Right lung (tissue), 2 donors: ENCODE measurements at regions not wholly inside any gene's neighbourhood (a gene's known extent, or its start where the extent isn't known, plus 50 kb on each side); places are given as distances from the start of the nearest gene placed in this dataset.
"Not testable (repeated sequence)": the region's sequence is repeated elsewhere in the genome, so short reads cannot be mapped to it uniquely, and the experiment has no call there.

Experiments
- DNase-seq, 2 donors: peaks; one replicate each; pipeline ENCODE4 v3.0.0-alpha.2; 2013

- no peak for DNase-seq
Measured at GRCh38 chr1:64361974-64362373, 108.0 kb upstream of the CACHD1 start.

DNA sequence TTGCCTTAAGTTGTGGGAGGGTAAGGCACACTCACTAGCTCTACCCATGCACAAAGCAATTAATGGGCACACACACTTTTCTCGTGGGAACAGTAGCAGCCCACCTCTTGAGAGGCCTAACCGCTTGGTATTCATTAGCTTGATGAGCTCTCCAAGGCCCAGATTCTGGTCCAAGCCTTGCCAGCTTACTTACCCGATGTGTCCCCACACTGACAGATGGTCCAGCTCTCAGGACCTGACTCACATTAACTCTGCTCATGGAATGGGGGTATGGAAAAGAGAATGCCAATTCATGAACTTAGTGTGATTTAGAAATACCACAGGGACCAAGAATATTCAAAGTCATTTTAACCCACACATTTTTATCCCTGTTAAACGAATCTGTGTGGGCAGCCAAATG lies 106.8 kb upstream of the CACHD1 start:
- DNase-seq = no peak

- DNase-seq = no peak
Measured at GRCh38 chr1:64363616-64364015, 106.3 kb upstream of the CACHD1 start.

GRCh38 chr1:64366821-64367220 lies 103.1 kb upstream of the CACHD1 start:
- DNase-seq = no peak

GRCh38 chr1:64368344-64368743 lies 101.6 kb upstream of the CACHD1 start:
- DNase-seq = no peak

GRCh38 chr1:64378826-64379225 lies 91.1 kb upstream of the CACHD1 start:
- DNase-seq = no peak

DNA sequence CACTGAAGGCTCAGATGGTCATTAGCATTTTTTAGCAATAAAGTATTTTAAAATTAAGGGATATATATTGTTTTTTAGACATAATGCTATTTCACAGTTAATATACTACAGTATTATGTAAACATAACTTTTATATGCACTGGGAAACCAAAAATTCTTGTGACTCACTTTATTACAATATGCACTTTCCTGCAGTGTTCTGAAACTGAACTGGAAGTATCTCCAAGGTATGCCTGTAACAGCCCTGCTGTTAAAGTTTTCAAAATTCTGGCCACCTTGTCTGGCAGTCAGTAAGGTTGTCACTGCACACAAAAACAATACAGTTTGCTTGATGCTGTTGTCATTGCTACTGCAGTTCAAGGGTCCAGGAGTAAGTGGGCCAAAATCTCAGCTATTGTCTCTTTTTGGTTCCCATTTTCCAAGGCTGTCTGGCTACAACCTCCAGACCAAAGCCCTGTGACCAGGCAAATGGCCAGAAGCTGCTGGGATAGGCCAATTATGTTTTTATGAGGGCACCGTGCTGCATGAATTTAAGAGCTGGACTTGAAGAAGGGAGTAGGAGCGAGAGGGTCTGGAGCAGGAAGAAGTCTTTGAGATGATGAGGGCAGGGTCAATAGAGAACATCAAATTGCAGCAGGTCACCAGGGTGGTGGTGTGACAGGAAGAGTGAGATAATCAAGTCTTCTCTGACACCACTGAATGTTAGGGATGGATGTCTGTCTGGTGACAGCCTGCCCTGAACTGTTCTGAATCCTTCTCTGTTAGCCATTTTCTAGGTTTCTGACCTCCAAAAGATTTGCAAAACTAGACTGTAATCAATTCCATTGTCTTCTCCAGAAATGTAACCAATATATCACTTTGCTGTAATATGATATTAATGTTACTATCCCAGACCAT lies 82.3 kb upstream of the CACHD1 start:
- peak; percentile 58 to 59 for DNase-seq

- peak; percentile 71 to 78 for DNase-seq
Measured at GRCh38 chr1:64388336-64388735, 81.6 kb upstream of the CACHD1 start.

DNA sequence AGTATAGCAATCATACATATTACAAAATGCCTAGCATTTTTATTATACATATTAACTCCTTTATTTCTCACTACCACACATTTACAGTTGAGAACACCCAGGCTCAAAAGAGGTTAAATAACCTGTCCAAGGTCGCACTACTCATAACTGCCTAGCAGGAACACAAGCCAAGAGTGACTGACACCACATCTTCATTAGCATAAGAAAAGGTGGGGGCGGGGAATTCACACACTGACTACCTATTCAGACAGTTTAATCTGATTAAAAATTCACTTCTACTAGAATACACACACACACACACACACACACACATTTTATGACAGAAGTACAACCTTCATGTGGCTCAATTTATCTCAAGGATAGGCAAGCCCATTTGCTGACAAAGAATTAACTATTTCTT lies 77.8 kb upstream of the CACHD1 start:
- no peak for DNase-seq

GRCh38 chr1:64393790-64394189 lies 76.1 kb upstream of the CACHD1 start:
- DNase-seq = no peak

GRCh38 chr1:64396817-64397216 lies 73.1 kb upstream of the CACHD1 start:
- DNase-seq = no peak

DNA sequence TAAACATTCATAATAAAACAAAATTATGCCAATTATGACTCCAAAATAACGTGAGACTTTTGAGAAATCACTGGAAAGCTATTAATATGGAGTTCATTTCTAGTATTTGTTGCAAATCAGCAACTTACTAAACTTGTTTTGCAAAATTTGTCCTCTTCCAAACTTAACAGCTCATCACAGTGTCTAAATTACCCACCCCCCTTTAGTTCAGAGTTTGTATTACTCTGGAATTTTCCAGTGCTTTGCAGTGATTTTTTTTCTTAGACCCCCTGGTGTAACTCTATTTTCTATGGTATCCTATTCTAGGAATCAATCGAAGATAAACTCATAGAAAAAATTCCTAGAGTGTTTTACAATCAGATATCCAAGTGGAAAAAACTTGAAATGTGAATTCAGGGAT lies 72.4 kb upstream of the CACHD1 start:
- DNase-seq = no peak

GRCh38 chr1:64398936-64399335 lies 71.0 kb upstream of the CACHD1 start:
- no peak for DNase-seq

GRCh38 chr1:64401285-64401684 lies 68.6 kb upstream of the CACHD1 start:
- no peak for DNase-seq

DNA sequence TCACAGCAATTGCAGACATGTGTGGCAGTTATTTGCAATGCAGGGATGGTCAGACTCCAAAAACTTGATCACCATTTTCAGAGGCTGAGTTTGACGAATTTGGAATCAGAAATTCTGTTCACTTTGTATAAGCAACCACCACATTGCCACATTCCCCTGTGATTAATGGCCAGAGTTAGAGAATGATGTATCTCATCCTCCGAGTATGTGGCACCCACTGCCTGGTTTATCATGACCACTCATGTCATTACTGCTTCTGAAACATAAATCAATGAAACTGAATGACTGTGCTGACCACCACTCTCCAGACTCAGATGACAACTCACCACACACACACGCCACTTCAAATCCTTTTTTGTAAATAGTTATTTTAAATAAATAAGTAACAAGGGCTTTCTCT lies 66.6 kb upstream of the CACHD1 start:
- DNase-seq = no peak

- DNase-seq = no peak
Measured at GRCh38 chr1:64404202-64404601, 65.7 kb upstream of the CACHD1 start.

DNA sequence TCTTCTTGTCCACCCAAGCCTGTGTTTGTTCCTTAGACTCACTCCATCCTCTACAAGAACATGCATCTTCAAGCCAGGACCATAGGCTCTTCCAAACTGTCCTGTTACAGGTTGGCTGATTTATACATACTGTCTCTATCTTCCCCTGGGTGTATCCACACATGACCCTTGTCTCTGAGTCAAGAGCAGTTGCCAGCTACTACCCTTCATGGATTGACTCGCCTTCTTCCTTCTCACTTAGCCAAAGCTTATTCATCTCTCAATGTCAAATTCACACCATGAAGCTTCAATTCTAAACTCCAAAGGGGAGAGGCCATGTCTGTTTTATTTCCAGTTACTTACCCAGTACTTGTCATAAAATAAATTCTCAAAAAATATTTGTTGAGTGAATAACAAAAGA lies 64.1 kb upstream of the CACHD1 start:
- no peak for DNase-seq

GRCh38 chr1:64410217-64410616 lies 59.7 kb upstream of the CACHD1 start:
- DNase-seq = no peak

DNA sequence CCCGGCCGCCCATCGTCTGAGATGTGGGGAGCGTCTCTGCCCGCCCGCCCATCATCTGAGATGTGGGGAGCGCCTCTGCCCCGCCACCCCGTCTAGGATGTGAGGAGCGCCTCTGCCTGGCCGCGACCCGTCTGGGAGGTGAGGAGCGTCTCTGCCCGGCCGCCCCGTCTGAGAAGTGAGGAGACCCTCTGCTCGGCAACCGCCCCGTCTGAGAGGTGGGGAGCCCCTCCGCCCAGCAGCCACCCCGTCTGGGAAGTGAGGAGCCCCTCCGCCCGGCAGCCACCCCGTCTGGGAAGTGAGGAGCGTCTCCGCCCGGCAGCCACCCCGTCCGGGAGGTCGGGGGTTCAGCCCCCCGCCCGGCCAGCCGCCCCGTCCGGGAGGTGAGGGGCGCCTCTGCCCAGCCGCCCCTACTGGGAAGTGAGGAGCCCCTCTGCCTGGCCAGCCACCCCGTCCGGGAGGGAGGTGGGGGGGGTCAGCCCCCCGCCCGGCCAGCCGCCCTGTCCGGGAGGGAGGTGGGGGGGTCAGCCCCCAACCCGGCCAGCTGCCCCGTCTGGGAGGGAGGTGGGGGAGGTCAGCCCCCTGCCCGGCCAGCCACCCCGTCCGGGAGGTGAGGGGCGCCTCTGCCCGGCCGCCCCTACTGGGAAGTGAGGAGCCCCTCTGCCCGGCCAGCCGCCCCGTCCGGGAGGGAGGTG lies 54.9 kb upstream of the CACHD1 start:
- not testable (repeated sequence) for DNase-seq

- DNase-seq = no peak
Measured at GRCh38 chr1:64417803-64418202, 52.1 kb upstream of the CACHD1 start.
